ENCODE measurements at regions not wholly inside any gene's neighbourhood (a gene's known extent, or its start where the extent isn't known, plus 50 kb on each side); places are given as distances from the start of the nearest gene placed in this dataset.
"Not testable (repeated sequence)": the region's sequence is repeated elsewhere in the genome, so short reads cannot be mapped to it uniquely, and the experiment has no call there.

- no peak for DNase-seq (ENCODE audit: low read depth in 1 of 2, low spot score in 2 of 2)
- Histone ChIP-seq H3K4me1 (replicated peaks) (no peaks in the 10 kb centered on the region), H3K4me3 (no peak overlapping the region), H3K36me3 (no peaks in the 10 kb centered on the region), H3K9me3 (replicated peaks) (peaks cover 35% of the 10 kb centered on the region), H3K27me3 (replicated peaks) (no peaks in the 10 kb centered on the region), H3K27ac (no peak overlapping the region)
Observed at GRCh38 chr5:153939101-153939500, 99.6 kb downstream of the FAM114A2 start.

- no peak overlapping the region for H3K4me3 ChIP-seq
- H3K27me3 ChIP-seq (replicated peaks) = no peaks in the 10 kb centered on the region
- H3K36me3 ChIP-seq = no peaks in the 10 kb centered on the region
- H3K4me1 ChIP-seq (replicated peaks) = no peaks in the 10 kb centered on the region
- peaks cover 34% of the 10 kb centered on the region for H3K9me3 ChIP-seq (replicated peaks)
- DNase-seq (ENCODE audit: low read depth in 1 of 2, low spot score in 2 of 2) = no peak
- H3K27ac ChIP-seq = no peak overlapping the region
Observed at GRCh38 chr5:153938191-153938842, 100.4 kb downstream of the FAM114A2 start.

GRCh38 chr5:153937661-153938060 is 101.0 kb downstream of the FAM114A2 start:
- H3K36me3 ChIP-seq = no peaks in the 10 kb centered on the region
- H3K4me3 ChIP-seq = no peak overlapping the region
- DNase-seq (ENCODE audit: low read depth in 1 of 2, low spot score in 2 of 2) = no peak
- H3K4me1 ChIP-seq (replicated peaks) = no peaks in the 10 kb centered on the region
- peaks cover 34% of the 10 kb centered on the region for H3K9me3 ChIP-seq (replicated peaks)
- H3K27ac ChIP-seq = no peak overlapping the region
- no peaks in the 10 kb centered on the region for H3K27me3 ChIP-seq (replicated peaks)

GRCh38 chr5:153935151-153935550 is 103.6 kb downstream of the FAM114A2 start:
- not testable (repeated sequence) for H3K4me1 ChIP-seq (replicated peaks); H3K27ac ChIP-seq; H3K36me3 ChIP-seq; DNase-seq (ENCODE audit: low read depth in 1 of 2, low spot score in 2 of 2); H3K4me3 ChIP-seq; H3K27me3 ChIP-seq (replicated peaks)
- H3K9me3 ChIP-seq (replicated peaks) = peaks cover 21% of the 10 kb centered on the region

GRCh38 chr5:153926201-153926600 is 112.5 kb downstream of the FAM114A2 start:
- H3K27ac ChIP-seq = no peak overlapping the region
- H3K36me3 ChIP-seq = no peaks in the 10 kb centered on the region
- no peak overlapping the region for H3K4me3 ChIP-seq
- no peak for DNase-seq (ENCODE audit: low read depth in 1 of 2, low spot score in 2 of 2)
- H3K27me3 ChIP-seq (replicated peaks) = 0 out of 2 replicates have a peak, but pooled peaks cover 7% of the 10 kb centered on the region
- no peaks in the 10 kb centered on the region for H3K9me3 ChIP-seq (replicated peaks)
- H3K4me1 ChIP-seq (replicated peaks) = no peaks in the 10 kb centered on the region

- DNase-seq (ENCODE audit: low read depth in 1 of 2, low spot score in 2 of 2) = no peak
- Histone ChIP-seq H3K4me3 (no peak overlapping the region), H3K36me3 (no peaks in the 10 kb centered on the region), H3K27me3 (replicated peaks) (peaks cover 7% of the 10 kb centered on the region; the same call in 1 of the 2 replicates), H3K9me3 (replicated peaks) (no peaks in the 10 kb centered on the region; the same call in 1 of the 2 replicates), H3K4me1 (replicated peaks) (no peaks in the 10 kb centered on the region), H3K27ac (no peak overlapping the region)
Observed at GRCh38 chr5:153919161-153919560, 119.5 kb downstream of the FAM114A2 start.

GRCh38 chr5:153907170-153907775 is 131.4 kb downstream of the FAM114A2 start:
- Histone ChIP-seq H3K4me3 (no peak overlapping the region), H3K27me3 (replicated peaks) (no peaks in the 10 kb centered on the region), H3K9me3 (replicated peaks) (no peaks in the 10 kb centered on the region), H3K36me3 (no peaks in the 10 kb centered on the region), H3K4me1 (replicated peaks) (peaks cover 1% of the 10 kb centered on the region; the same call in 1 of the 2 replicates), H3K27ac (no peak overlapping the region)
- no peak for DNase-seq (ENCODE audit: low read depth in 1 of 2, low spot score in 2 of 2)

- peak in 1 of 2 experiments; percentile 12 for DNase-seq (ENCODE audit: low read depth in 1 of 2, low spot score in 2 of 2)
- H3K36me3 ChIP-seq = no peaks in the 10 kb centered on the region
- H3K27ac ChIP-seq = no peak overlapping the region
- H3K27me3 ChIP-seq (replicated peaks) = no peaks in the 10 kb centered on the region
- peaks cover 18% of the 10 kb centered on the region for H3K4me1 ChIP-seq (replicated peaks)
- no peak overlapping the region for H3K4me3 ChIP-seq
- no peaks in the 10 kb centered on the region for H3K9me3 ChIP-seq (replicated peaks)
Observed at GRCh38 chr5:153905219-153905618, 133.5 kb downstream of the FAM114A2 start.

- H3K36me3 ChIP-seq = no peaks in the 10 kb centered on the region
- H3K27ac ChIP-seq = no peak overlapping the region
- H3K9me3 ChIP-seq (replicated peaks) = no peaks in the 10 kb centered on the region
- H3K27me3 ChIP-seq (replicated peaks) = no peaks in the 10 kb centered on the region
- peaks cover 26% of the 10 kb centered on the region for H3K4me1 ChIP-seq (replicated peaks)
- no peak for DNase-seq (ENCODE audit: low read depth in 1 of 2, low spot score in 2 of 2)
- no peak overlapping the region for H3K4me3 ChIP-seq
Observed at GRCh38 chr5:153903321-153903720, 135.4 kb downstream of the FAM114A2 start.

GRCh38 chr5:153902016-153902415 is 136.7 kb downstream of the FAM114A2 start:
- Histone ChIP-seq H3K27me3 (replicated peaks) (no peaks in the 10 kb centered on the region), H3K36me3 (no peaks in the 10 kb centered on the region), H3K27ac (peak overlapping the region; percentile 68; the same call in 1 of the 2 replicates), H3K4me1 (replicated peaks) (peaks cover 26% of the 10 kb centered on the region), H3K9me3 (replicated peaks) (no peaks in the 10 kb centered on the region), H3K4me3 (no peak overlapping the region)
- DNase-seq (ENCODE audit: low read depth in 1 of 2, low spot score in 2 of 2) = no peak

- no peaks in the 10 kb centered on the region for H3K9me3 ChIP-seq (replicated peaks)
- no peak overlapping the region for H3K4me3 ChIP-seq
- no peak for DNase-seq (ENCODE audit: low read depth in 1 of 2, low spot score in 2 of 2)
- no peaks in the 10 kb centered on the region for H3K36me3 ChIP-seq
- peak overlapping the region; percentile 68 for H3K27ac ChIP-seq
- H3K4me1 ChIP-seq (replicated peaks) = peaks cover 26% of the 10 kb centered on the region
- H3K27me3 ChIP-seq (replicated peaks) = no peaks in the 10 kb centered on the region
Observed at GRCh38 chr5:153901449-153901848, 137.3 kb downstream of the FAM114A2 start.

GRCh38 chr5:153900703-153901395 is 137.9 kb downstream of the FAM114A2 start:
- H3K27me3 ChIP-seq (replicated peaks) = no peaks in the 10 kb centered on the region
- no peaks in the 10 kb centered on the region for H3K36me3 ChIP-seq
- no peak overlapping the region for H3K4me3 ChIP-seq
- DNase-seq (ENCODE audit: low read depth in 1 of 2, low spot score in 2 of 2) = peak in 1 of 2 experiments; percentile 60
- peaks cover 26% of the 10 kb centered on the region for H3K4me1 ChIP-seq (replicated peaks)
- no peaks in the 10 kb centered on the region for H3K9me3 ChIP-seq (replicated peaks)
- H3K27ac ChIP-seq = peak overlapping the region; percentile 68

- Histone ChIP-seq H3K36me3 (no peaks in the 10 kb centered on the region), H3K27me3 (replicated peaks) (no peaks in the 10 kb centered on the region), H3K9me3 (replicated peaks) (no peaks in the 10 kb centered on the region), H3K4me3 (no peak overlapping the region), H3K27ac (no peak overlapping the region; the same call in 1 of the 2 replicates), H3K4me1 (replicated peaks) (peaks cover 26% of the 10 kb centered on the region)
- no peak for DNase-seq (ENCODE audit: low read depth in 1 of 2, low spot score in 2 of 2)
Observed at GRCh38 chr5:153899746-153900145, 139.0 kb downstream of the FAM114A2 start.

- H3K4me3 ChIP-seq = no peak overlapping the region
- H3K27me3 ChIP-seq (replicated peaks) = no peaks in the 10 kb centered on the region
- H3K36me3 ChIP-seq = no peaks in the 10 kb centered on the region
- no peak for DNase-seq (ENCODE audit: low read depth in 1 of 2, low spot score in 2 of 2)
- no peaks in the 10 kb centered on the region for H3K9me3 ChIP-seq (replicated peaks)
- H3K27ac ChIP-seq = no peak overlapping the region
- H3K4me1 ChIP-seq (replicated peaks) = peaks cover 19% of the 10 kb centered on the region
Observed at GRCh38 chr5:153896701-153897100, 142.0 kb downstream of the FAM114A2 start.
